Activated T-helper 17 cell treated with anti-CD3 and anti-CD28 coated beads, Interleukin-2, amount 50 U/mL, for 72 hours (primary cell): ENCODE measurements at regions not wholly inside any gene's neighbourhood (a gene's known extent, or its start where the extent isn't known, plus 50 kb on each side); places are given as distances from the start of the nearest gene placed in this dataset.

Source experiments
- ATAC-seq: fragments of 150-1000 bp; cut with Tn5 transposase; replicated peaks from 2 replicates; pipeline ENCODE4 v1.10.0; 2021; ENCODE audit warnings: mild to moderate bottlenecking, moderate library complexity
- H3K27ac Mint-ChIP-seq: one replicate; pipeline ENCODE4 v1.8.0; 2022; ENCODE audit warnings: mixed read lengths
- H3K27me3 Mint-ChIP-seq: one replicate; pipeline ENCODE4 v1.8.0; 2022; ENCODE audit warnings: mixed read lengths
- H3K36me3 Mint-ChIP-seq: one replicate; pipeline ENCODE4 v1.8.0; 2022; ENCODE audit warnings: low read depth, mild to moderate bottlenecking, mixed read lengths
- H3K4me1 Mint-ChIP-seq: one replicate; pipeline ENCODE4 v1.8.0; 2022; ENCODE audit warnings: mixed read lengths
- H3K4me3 Mint-ChIP-seq: one replicate; pipeline ENCODE4 v1.8.0; 2022; ENCODE audit warnings: mild to moderate bottlenecking, mixed read lengths
- H3K9me3 Mint-ChIP-seq: one replicate; pipeline ENCODE4 v1.8.0; 2022; ENCODE audit warnings: mixed read lengths

- no peak for ATAC-seq
- no peak overlapping the region for H3K4me3 Mint-ChIP-seq
- no peaks in the 10 kb centered on the region for H3K4me1 Mint-ChIP-seq
- H3K9me3 Mint-ChIP-seq: peaks cover 38% of the 10 kb centered on the region
- H3K27ac Mint-ChIP-seq: no peak overlapping the region
- no peaks in the 10 kb centered on the region for H3K36me3 Mint-ChIP-seq
- H3K27me3 Mint-ChIP-seq: no peaks in the 10 kb centered on the region
These were observed 583.3 kb upstream of the SORCS1 start for GRCh38 chr10:107747851-107748250.

GRCh38 chr10:107741971-107742370, 577.5 kb upstream of the SORCS1 start:
- ATAC-seq: no peak
- Mint-ChIP-seq H3K4me1 (no peaks in the 10 kb centered on the region), H3K27ac (no peak overlapping the region)

GRCh38 chr10:107740962-107741690, 576.6 kb upstream of the SORCS1 start:
- H3K27ac Mint-ChIP-seq: no peak overlapping the region
- H3K27me3 Mint-ChIP-seq: no peaks in the 10 kb centered on the region
- ATAC-seq: no peak
- no peak overlapping the region for H3K4me3 Mint-ChIP-seq
- no peaks in the 10 kb centered on the region for H3K4me1 Mint-ChIP-seq
- H3K36me3 Mint-ChIP-seq: no peaks in the 10 kb centered on the region
- peaks cover 24% of the 10 kb centered on the region for H3K9me3 Mint-ChIP-seq

More at GRCh38 chr10:107741971-107742370, 577.5 kb upstream of the SORCS1 start:
- Mint-ChIP-seq H3K36me3 (no peaks in the 10 kb centered on the region), H3K4me3 (no peak overlapping the region), H3K27me3 (no peaks in the 10 kb centered on the region), H3K9me3 (peaks cover 28% of the 10 kb centered on the region)

- Mint-ChIP-seq H3K36me3 (no peaks in the 10 kb centered on the region), H3K27me3 (no peaks in the 10 kb centered on the region), H3K27ac (no peak overlapping the region), H3K4me3 (no peak overlapping the region), H3K4me1 (no peaks in the 10 kb centered on the region), H3K9me3 (peaks cover 29% of the 10 kb centered on the region)
- ATAC-seq: no peak
These were observed 575.4 kb upstream of the SORCS1 start for GRCh38 chr10:107739951-107740350.

- no peak overlapping the region for H3K27ac Mint-ChIP-seq
- no peaks in the 10 kb centered on the region for H3K36me3 Mint-ChIP-seq
- no peaks in the 10 kb centered on the region for H3K4me1 Mint-ChIP-seq
- H3K4me3 Mint-ChIP-seq: no peak overlapping the region
- peaks cover 21% of the 10 kb centered on the region for H3K9me3 Mint-ChIP-seq
- ATAC-seq: no peak
- H3K27me3 Mint-ChIP-seq: no peaks in the 10 kb centered on the region
These were observed 569.0 kb upstream of the SORCS1 start for GRCh38 chr10:107733328-107734130.

GRCh38 chr10:107732045-107732444, 567.5 kb upstream of the SORCS1 start:
- no peaks in the 10 kb centered on the region for H3K27me3 Mint-ChIP-seq
- no peak overlapping the region for H3K27ac Mint-ChIP-seq
- ATAC-seq: no peak
- H3K9me3 Mint-ChIP-seq: peaks cover 17% of the 10 kb centered on the region
- H3K4me1 Mint-ChIP-seq: no peaks in the 10 kb centered on the region
- H3K4me3 Mint-ChIP-seq: no peak overlapping the region
- no peaks in the 10 kb centered on the region for H3K36me3 Mint-ChIP-seq

- Mint-ChIP-seq H3K36me3 (no peaks in the 10 kb centered on the region), H3K4me3 (no peak overlapping the region), H3K9me3 (peaks cover 12% of the 10 kb centered on the region), H3K27ac (no peak overlapping the region), H3K4me1 (no peaks in the 10 kb centered on the region), H3K27me3 (no peaks in the 10 kb centered on the region)
- ATAC-seq: no peak
These were observed 564.3 kb upstream of the SORCS1 start for GRCh38 chr10:107728807-107729206.

GRCh38 chr10:107727767-107728317, 563.3 kb upstream of the SORCS1 start:
- no peak for ATAC-seq
- Mint-ChIP-seq H3K27ac (no peak overlapping the region), H3K4me3 (no peak overlapping the region), H3K27me3 (no peaks in the 10 kb centered on the region), H3K36me3 (no peaks in the 10 kb centered on the region), H3K4me1 (no peaks in the 10 kb centered on the region), H3K9me3 (peaks cover 10% of the 10 kb centered on the region)

- ATAC-seq: no peak
These were observed 554.4 kb upstream of the SORCS1 start for GRCh38 chr10:107718864-107719263.

GRCh38 chr10:107717046-107717445, 552.5 kb upstream of the SORCS1 start:
- no peaks in the 10 kb centered on the region for H3K4me1 Mint-ChIP-seq
- ATAC-seq: no peak
- no peak overlapping the region for H3K27ac Mint-ChIP-seq
- H3K9me3 Mint-ChIP-seq: peaks cover 32% of the 10 kb centered on the region
- no peak overlapping the region for H3K4me3 Mint-ChIP-seq
- H3K27me3 Mint-ChIP-seq: no peaks in the 10 kb centered on the region
- H3K36me3 Mint-ChIP-seq: no peaks in the 10 kb centered on the region

More at GRCh38 chr10:107718864-107719263, 554.4 kb upstream of the SORCS1 start:
- peaks cover 31% of the 10 kb centered on the region for H3K9me3 Mint-ChIP-seq
- H3K27ac Mint-ChIP-seq: no peak overlapping the region
- H3K4me3 Mint-ChIP-seq: no peak overlapping the region
- H3K27me3 Mint-ChIP-seq: no peaks in the 10 kb centered on the region
- H3K4me1 Mint-ChIP-seq: no peaks in the 10 kb centered on the region
- H3K36me3 Mint-ChIP-seq: no peaks in the 10 kb centered on the region

- H3K9me3 Mint-ChIP-seq: peaks cover 32% of the 10 kb centered on the region
- H3K27ac Mint-ChIP-seq: no peak overlapping the region
- no peaks in the 10 kb centered on the region for H3K27me3 Mint-ChIP-seq
- no peak overlapping the region for H3K4me3 Mint-ChIP-seq
- H3K36me3 Mint-ChIP-seq: no peaks in the 10 kb centered on the region
- H3K4me1 Mint-ChIP-seq: no peaks in the 10 kb centered on the region
- no peak for ATAC-seq
These were observed 551.1 kb upstream of the SORCS1 start for GRCh38 chr10:107715565-107715964.

GRCh38 chr10:107708981-107709380, 544.5 kb upstream of the SORCS1 start:
- H3K27ac Mint-ChIP-seq: no peak overlapping the region
- H3K9me3 Mint-ChIP-seq: peaks cover 12% of the 10 kb centered on the region
- H3K27me3 Mint-ChIP-seq: no peaks in the 10 kb centered on the region
- no peak for ATAC-seq
- no peaks in the 10 kb centered on the region for H3K36me3 Mint-ChIP-seq
- H3K4me3 Mint-ChIP-seq: no peak overlapping the region
- no peaks in the 10 kb centered on the region for H3K4me1 Mint-ChIP-seq

GRCh38 chr10:107706096-107706725, 541.7 kb upstream of the SORCS1 start:
- ATAC-seq: no peak
- no peaks in the 10 kb centered on the region for H3K4me1 Mint-ChIP-seq
- H3K27me3 Mint-ChIP-seq: no peaks in the 10 kb centered on the region
- no peaks in the 10 kb centered on the region for H3K36me3 Mint-ChIP-seq
- H3K4me3 Mint-ChIP-seq: no peak overlapping the region
- H3K9me3 Mint-ChIP-seq: peaks cover 11% of the 10 kb centered on the region
- H3K27ac Mint-ChIP-seq: no peak overlapping the region

- no peaks in the 10 kb centered on the region for H3K4me1 Mint-ChIP-seq
- ATAC-seq: no peak
- H3K27ac Mint-ChIP-seq: no peak overlapping the region
- H3K4me3 Mint-ChIP-seq: no peak overlapping the region
- no peaks in the 10 kb centered on the region for H3K27me3 Mint-ChIP-seq
- no peaks in the 10 kb centered on the region for H3K36me3 Mint-ChIP-seq
- peaks cover 15% of the 10 kb centered on the region for H3K9me3 Mint-ChIP-seq
These were observed 537.4 kb upstream of the SORCS1 start for GRCh38 chr10:107701943-107702342.
